GM19452 (cell line): ENCODE measurements at regions not wholly inside any gene's neighbourhood (a gene's known extent, or its start where the extent isn't known, plus 50 kb on each side); places are given as distances from the start of the nearest gene placed in this dataset.

Experiments used
- ATAC-seq: cut with Tn5 transposase; IDR thresholded peaks from one replicate; pipeline ENCODE4 v1.9.1; 2021; ENCODE audit not compliant: unreplicated experiment

DNA sequence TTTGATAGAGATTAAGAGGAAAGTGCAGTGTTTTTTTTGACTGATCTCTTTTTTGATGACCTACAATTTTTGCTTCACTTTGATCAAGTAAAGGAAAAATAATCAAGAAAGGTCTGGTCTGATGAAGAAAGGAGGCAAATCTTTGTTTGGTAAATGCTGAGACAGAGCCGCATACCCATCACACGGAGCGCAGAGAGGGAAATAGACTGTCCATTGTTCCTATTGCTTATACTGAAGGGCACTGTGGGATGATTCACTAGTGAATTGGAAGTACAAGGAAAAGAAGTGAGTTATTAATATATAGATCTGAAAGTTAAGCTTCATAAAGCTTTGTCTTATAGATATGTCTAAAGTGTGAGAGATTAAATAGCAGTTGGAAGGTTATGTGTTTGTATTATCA, 455.1 kb downstream of the PLCL1 start:
- ATAC-seq = no peak

DNA sequence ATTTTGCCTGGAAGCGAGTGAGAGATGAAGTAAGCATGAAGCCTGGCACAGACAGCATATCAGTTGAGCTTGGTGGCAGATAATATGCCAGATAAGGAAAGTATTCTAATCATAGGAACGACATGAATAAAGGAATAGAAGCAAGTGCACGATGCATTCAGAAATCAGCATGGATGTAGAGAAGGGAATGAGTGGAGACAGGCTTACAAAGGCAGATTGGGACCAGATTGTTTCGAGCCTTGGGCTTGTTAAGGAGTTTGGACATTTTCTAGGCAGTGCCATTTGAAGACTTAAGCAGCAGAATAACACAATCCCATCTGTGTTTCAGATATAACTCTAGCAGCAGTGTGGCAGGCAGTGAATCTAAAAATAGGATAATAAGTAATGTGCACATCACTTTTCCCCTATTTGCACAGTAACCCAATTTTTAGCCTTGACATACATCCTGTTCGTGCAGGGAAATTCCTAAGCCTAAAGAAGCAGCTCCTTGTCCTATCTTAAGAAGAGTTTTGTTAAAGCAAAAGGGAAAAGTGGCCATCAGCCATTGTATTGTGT, 450.2 kb downstream of the PLCL1 start:
- ATAC-seq = no peak

DNA sequence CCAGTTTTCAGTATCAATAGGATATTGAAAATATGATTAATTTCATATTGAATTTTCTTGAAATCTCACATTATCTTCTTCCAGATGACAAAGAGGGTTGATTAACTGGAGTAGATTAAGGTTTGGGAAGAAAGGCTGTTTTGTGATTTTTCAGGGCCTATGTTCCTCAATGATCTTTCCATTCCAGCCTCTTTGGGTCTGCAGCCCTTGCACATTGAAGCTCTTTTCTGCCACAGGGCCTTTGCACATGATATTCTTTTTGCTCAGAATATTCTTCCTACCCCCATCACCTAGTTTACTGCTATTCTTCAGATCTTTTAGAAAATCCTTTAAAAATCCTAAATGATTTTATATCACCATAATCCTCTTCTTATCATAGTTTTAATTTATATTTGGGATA, 449.6 kb downstream of the PLCL1 start:
- ATAC-seq = no peak

DNA sequence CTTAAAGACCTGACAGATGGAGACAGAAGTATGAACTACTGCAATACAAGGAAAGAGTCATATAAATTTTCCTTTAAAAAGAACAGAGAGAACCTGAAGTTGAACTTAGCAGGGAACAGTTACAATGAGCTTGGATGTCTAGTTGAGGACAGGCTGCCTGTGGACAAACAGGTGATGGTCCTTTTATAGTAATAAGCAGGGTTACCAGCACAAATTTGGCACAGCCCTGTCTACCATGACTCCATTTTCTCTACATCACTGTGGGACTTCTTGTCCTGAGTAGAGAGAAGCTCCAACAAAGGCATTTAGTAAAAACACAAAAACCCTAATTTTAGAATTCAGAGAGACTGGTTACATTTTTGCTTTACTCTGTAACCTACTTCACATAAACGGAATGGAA, 448.1 kb downstream of the PLCL1 start:
- ATAC-seq = no peak

DNA sequence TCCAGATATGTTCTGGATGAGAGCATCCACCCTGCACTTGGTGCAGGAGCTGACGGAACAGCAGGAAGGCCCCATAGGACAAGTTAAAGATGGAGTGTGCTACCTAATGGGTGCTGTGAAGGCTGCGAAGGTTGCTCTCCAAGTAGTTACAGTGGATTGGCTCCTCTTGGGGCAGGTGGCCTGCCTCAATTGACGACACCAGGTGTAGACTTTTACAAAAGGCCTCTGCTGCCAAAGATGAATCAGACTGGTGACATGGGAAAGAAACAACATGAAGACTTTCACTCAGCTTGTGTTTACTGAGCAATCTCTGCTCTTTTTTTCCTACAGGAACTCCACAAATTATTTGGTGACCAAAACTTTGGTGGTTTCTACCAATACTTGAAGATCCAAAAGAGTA, 437.7 kb downstream of the PLCL1 start:
- ATAC-seq = no peak

DNA sequence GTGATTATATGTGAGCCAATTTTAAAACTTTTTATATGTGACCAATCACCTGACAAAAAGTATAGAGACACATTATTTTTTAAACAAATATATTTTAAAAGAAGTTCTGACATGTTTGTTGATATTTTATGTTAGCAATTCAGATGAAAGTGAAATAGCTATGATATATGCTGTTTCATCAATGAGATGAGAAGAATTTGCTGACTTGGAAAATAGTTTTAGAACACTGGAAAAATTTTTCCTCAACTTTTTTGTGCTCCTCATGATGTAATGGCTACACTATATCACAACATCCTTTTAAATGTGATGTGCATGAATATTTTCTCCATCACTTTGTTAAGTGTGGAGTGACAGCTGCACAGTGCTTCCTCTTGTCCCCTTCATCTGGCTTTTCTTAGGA, 434.0 kb downstream of the PLCL1 start:
- ATAC-seq = no peak

DNA sequence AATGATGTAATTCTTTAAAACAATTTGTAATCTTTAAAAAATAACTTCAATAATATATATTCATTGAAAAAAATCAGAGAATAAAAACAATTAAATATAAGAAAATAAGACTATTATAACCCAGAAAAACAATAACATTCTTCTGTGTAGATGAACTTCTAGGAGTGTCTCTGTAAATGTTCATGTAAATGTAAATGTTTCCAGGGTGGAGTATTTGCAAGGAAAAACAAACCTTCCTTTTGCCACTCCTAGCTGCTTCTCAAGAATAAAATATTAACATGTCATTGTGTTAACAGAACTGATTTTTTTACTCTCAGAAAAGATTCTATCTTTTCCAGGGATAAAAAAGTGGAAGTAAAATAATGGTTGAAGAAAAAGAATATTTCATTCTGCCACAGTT, 431.9 kb downstream of the PLCL1 start:
- ATAC-seq = no peak

DNA sequence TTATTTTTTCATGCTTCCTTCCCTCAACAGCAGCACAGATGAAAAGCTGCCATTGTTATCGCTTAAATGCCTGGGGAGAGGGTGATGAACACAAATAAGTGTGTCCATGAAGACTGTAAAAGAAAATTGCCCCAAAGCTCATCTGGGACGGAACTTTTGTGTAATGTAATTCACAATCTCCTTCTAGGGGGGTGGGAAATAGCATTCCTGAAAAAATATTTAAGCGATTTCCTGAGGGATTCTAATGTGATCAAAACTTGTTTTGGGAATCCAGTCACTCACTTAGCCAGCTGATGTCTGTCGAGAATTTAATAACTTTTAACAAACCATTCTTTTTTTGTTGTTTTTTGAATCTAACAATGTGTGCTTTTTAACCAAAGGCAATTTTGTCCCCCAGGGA, 427.9 kb downstream of the PLCL1 start:
- ATAC-seq = no peak

DNA sequence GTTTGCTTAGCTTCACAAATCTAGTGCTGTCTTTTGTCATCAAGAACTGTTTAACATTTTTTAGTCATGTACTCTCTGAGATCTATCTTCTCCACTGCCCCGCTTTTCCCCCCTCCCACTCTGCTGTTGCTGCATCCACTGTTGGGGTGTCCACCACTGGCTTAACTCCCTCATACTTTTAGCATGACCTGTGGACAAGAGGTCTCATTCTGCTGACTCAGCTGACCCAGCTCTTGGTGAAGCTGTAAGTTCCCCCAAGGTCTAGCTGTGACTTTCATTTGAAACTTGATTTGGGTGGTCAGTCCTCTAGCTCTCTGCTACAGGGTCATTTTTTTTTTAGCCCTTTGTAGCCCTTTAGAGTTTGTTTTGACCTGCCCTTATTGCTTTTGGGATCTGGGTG, 427.2 kb downstream of the PLCL1 start:
- no peak for ATAC-seq

DNA sequence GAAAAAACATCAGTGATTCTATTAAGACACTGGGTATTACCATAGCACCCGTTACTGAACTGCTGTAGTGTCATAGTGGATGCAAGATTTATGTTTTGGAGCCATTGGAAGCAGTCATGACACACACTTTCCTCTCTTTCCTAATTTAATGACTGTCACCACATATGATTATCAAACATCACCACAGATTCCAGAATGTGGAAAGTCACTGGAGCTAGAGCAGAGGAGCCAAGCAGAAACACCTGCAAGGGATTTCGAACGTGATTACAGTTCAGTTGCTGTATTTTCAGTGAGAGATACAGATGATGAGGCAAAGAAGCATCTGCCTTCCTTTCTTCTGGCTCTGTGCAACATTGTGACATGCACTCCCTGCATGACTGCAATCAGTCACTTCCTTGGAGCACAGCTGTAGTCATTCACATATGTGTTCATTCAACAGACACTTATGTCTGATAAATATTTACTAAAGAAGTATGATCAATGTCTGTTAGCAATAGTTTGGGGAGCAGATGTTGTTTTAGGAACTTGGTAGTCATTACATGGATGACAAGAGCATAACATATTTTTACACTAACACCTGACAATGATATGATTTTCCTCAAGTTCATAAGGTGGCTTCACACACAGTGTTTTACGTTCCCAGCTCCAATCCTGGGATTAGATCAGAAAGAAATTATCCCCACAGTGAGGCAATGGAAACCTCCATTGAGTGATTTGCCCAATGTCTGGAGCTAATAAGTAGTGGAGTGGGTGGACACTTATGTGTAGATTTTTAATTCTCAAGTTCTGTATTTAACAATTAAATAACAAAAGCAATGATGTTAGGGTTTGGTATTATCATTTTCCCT, 416.6 kb downstream of the PLCL1 start:
- ATAC-seq = no peak

DNA sequence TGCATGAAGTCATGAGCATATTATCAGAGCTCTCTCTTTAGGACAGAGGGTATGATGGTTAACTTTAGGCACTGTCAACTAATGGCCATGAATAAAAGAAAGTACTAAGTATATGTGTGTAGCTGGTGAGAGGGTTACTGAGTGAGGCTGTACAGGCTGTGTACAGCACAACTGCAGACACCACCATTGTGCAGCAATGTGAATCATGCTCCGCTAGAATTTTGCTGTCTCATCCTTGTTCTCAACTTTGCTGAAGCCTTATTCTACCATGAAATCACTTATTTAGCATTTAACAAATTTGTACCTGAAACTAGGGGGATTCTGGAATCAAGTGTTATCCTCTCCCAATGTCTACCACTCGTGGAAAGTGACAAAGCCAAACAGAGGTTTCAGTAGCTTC, 414.9 kb downstream of the PLCL1 start:
- no peak for ATAC-seq

DNA sequence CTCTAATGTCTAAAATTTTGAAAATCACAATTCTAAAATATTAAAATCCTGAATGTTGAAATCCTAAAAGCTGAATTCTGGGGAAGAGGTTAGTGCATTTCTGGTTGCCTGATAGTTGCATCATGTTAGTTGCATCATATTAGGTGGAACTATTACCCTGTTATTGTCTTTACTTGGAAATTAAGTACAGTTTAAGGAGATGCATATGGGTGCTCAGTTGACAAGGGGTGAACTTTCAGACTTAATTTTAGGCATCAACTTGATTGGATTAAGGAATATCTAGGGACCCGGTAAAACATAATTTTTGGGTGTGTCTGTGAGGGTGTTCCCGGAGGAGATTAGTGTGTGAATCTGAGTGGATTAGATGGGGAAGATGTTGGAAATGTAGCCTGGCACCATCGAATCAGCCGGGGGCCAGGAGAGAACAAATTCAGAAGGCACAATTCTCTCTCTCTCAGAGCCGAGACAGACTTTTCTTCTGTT, 409.8 kb downstream of the PLCL1 start:
- no peak for ATAC-seq

DNA sequence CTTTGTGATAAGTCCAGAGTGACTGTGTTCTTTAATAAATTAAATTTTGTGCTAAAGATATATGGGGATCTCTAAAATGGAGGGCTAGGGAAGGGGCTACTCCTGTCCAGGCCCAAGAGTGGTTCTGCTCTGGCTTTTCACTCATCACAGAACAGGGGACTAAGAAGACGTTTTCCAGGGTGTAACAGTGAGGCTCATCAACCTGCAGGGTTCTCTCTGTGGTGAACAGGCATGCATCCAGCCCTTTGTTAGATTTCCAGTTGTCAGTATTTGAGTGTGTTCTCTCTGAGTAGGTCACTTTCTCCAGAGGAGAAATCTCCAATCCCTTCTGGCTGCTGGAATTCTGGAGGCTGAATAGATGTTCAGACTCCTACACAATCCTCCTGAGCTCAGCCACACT, 408.9 kb downstream of the PLCL1 start:
- ATAC-seq = no peak

DNA sequence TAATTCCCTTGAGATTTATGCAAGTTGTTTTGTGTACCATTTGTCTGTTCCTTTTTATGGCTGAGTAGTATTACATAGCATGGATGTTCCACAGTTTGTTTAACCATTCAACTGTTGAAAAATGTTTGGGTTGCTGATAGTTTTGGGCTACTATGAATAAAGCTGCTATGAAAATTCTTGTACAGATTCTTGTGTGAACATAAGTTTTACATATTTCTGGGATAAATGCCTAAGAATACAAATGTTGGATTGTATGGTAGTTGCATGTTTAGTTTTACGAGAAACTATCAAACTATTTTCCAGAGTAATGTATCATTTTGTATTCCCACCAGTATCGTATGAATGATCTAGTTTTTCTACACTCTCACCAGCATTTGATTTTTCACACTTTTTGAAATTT, 407.3 kb downstream of the PLCL1 start:
- ATAC-seq = no peak

DNA sequence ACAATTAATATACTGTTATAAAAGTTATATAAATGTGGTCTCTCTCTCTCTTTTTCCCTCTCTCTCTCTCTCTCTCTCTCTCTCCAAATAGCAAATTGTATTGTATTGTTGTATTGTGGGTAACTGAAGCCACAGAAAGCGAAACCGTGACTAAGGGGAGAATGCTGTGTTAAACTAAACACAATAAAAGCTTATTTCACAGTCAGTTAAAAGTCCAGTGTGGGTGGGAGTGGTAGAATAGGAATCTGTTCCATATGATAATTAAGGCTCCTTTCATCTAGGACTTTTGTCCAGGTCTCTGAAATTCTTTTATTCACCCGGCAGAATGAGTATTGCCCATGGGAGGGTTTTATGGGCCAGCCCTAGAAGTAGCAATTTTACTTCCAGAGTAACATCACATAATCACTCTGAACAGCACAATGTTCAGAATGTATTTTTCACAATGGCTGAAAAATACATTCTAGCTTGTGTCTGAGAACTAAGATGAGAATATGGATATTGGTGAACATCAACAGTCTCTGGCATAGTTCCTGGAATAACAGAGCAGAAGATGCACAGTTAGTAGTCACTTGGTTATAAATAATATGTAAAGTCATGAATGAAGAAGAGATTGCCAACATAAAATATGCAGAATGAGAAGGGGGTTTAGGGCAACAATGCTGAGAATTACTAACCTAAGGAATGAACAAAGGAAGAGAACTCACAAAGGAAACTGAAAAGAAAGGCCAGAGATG, 399.1 kb downstream of the PLCL1 start:
- no peak for ATAC-seq
